KMS-11 (cell line): ENCODE measurements at regions not wholly inside any gene's neighbourhood (a gene's known extent, or its start where the extent isn't known, plus 50 kb on each side); places are given as distances from the start of the nearest gene placed in this dataset.

Experiments used
- H2AFZ ChIP-seq: fragments of 200-600 bp; sonication (generic); 2 replicates; pipeline ENCODE4 v1.6.1; 2016; ENCODE audit warnings: antibody characterized with exemption, mixed run types, low read depth
- H3K27ac ChIP-seq: fragments of 200-600 bp; sonication (generic); 2 replicates; pipeline ENCODE4 v1.6.1; 2016; ENCODE audit warnings: mild to moderate bottlenecking, mixed run types
- H3K27me3 ChIP-seq: fragments of 200-600 bp; sonication (generic); 2 replicates; pipeline ENCODE4 v1.6.1; 2017; ENCODE audit warnings: mild to moderate bottlenecking, low read depth, mixed run types, moderate library complexity; ENCODE audit not compliant: insufficient read depth
- H3K36me3 ChIP-seq: fragments of 200-600 bp; sonication (generic); 2 replicates; pipeline ENCODE4 v1.6.1; 2017; ENCODE audit warnings: mild to moderate bottlenecking, mixed run types; ENCODE audit not compliant: insufficient read depth
- H3K4me1 ChIP-seq: fragments of 200-600 bp; sonication (generic); 2 replicates; pipeline ENCODE4 v1.6.1; 2016; ENCODE audit warnings: mild to moderate bottlenecking, low read depth, mixed run types; ENCODE audit not compliant: poor library complexity, severe bottlenecking
- H3K4me2 ChIP-seq: fragments of 200-600 bp; sonication (generic); 2 replicates; pipeline ENCODE4 v1.7.0; 2016; ENCODE audit warnings: mild to moderate bottlenecking, mixed run types
- H3K4me3 ChIP-seq: fragments of 200-600 bp; sonication (generic); IDR thresholded peaks from 2 replicates; pipeline ENCODE4 v1.6.1; 2017; ENCODE audit warnings: low read depth, low read length, mixed read lengths; ENCODE audit not compliant: insufficient read depth
- H3K79me2 ChIP-seq: fragments of 200-600 bp; sonication (generic); 2 replicates; pipeline ENCODE4 v1.6.1; 2016; ENCODE audit warnings: low read depth, mixed run types; ENCODE audit not compliant: insufficient read depth
- H3K9ac ChIP-seq: fragments of 200-600 bp; sonication (generic); 2 replicates; pipeline ENCODE4 v1.6.1; 2016; ENCODE audit warnings: mild to moderate bottlenecking, mixed run types
- H4K20me1 ChIP-seq: fragments of 200-600 bp; sonication (generic); 2 replicates; pipeline ENCODE4 v1.6.1; 2016; ENCODE audit warnings: mild to moderate bottlenecking, mixed run types; ENCODE audit not compliant: insufficient read depth
- CTCF ChIP-seq: fragments of 200-600 bp; sonication (generic); conservative IDR thresholded peaks from 2 replicates; pipeline ENCODE4 v1.6.1; 2017; ENCODE audit warnings: low read depth, mild to moderate bottlenecking, antibody characterized with exemption, low read length, moderate library complexity, mixed read lengths

DNA sequence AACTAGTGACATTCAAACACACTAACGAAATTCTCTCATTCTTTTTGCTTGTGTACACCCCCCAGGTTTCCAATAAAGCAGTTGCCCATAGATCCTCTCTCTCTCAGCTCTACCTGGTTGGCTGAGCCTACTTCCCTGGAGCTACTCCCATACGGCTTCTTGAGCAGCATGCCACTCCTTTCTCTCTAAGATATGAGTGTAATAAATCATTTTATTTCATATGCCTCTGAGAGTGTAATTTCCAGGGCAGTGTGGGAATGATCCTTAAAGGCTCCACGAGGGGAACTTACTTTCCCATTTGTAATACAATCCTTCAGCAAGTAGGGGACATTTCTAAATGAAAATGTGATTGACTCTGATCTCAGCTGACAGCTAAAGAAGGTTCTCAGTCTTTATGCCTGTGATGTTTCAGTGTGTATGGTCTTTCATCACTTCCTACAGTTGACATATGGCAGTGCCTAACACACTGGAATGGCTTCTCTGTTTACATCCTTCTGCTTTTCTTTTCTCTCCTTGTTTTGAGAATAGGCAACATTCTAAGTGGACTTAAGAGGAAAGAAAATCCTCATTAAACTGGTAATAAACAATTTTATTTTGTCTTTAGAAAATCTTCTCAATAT, 1194.3 kb upstream of the CDH8 start:
- H3K4me1 ChIP-seq = no peaks in the 10 kb centered on the region
- TF ChIP-seq CTCF = no peak
- H4K20me1 ChIP-seq = no peaks in the 10 kb centered on the region
- H3K79me2 ChIP-seq = no peaks in the 10 kb centered on the region
- H2AFZ ChIP-seq = no peak overlapping the region
- no peak overlapping the region for H3K4me3 ChIP-seq
- H3K9ac ChIP-seq = no peak overlapping the region
- H3K27ac ChIP-seq = no peak overlapping the region
- H3K4me2 ChIP-seq = no peak overlapping the region
- H3K36me3 ChIP-seq = no peaks in the 10 kb centered on the region
- no peaks in the 10 kb centered on the region for H3K27me3 ChIP-seq

DNA sequence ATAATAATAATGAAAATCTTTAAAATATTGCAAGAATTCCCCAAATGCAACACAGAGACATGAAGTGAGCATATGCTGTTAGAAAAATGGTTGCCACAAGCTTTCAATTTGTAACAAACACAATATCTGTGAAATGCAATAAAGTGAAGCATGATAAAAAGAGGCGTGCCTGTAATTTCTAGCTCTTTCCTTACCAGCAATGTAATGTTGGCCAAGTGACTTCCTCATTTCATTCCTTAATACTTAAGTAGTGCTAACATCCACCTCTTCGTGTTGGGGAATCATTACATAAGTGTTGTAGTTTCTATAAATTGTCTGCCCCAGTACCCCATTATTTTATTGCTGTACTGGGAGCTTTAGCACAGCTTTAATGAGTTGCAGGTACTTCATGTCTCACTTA, 1192.0 kb upstream of the CDH8 start:
- Histone ChIP-seq H3K9ac (no peak overlapping the region), H3K27ac (no peak overlapping the region), H3K4me3 (no peak overlapping the region), H4K20me1 (no peaks in the 10 kb centered on the region), H3K4me2 (no peak overlapping the region), H3K36me3 (no peaks in the 10 kb centered on the region), H2AFZ (no peak overlapping the region), H3K79me2 (no peaks in the 10 kb centered on the region), H3K27me3 (no peaks in the 10 kb centered on the region), H3K4me1 (no peaks in the 10 kb centered on the region)
- TF ChIP-seq CTCF = no peak

DNA sequence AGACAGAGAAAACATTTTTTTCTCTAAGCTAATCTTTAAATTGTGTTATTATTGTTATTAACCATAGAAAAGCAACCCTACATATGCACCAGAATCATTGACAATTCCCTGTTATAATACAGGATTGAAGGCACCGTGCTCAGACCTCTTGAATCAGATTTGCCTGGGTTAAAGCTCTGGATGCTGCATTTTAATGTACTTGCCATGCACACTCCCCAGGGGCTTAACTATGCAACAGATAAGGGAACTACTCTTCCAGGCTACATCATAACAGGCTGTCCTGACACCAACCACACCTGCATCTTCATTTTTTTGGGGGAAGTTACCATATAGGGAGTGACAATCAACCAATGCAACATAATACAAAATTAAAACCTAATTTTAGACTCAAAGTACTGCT, 1187.6 kb upstream of the CDH8 start:
- TF ChIP-seq CTCF = no peak
- no peak overlapping the region for H3K27ac ChIP-seq
- H3K4me2 ChIP-seq = no peak overlapping the region
- no peaks in the 10 kb centered on the region for H3K79me2 ChIP-seq
- no peak overlapping the region for H3K9ac ChIP-seq
- H4K20me1 ChIP-seq = no peaks in the 10 kb centered on the region
- no peak overlapping the region for H3K4me3 ChIP-seq
- no peaks in the 10 kb centered on the region for H3K36me3 ChIP-seq
- no peaks in the 10 kb centered on the region for H3K4me1 ChIP-seq
- no peaks in the 10 kb centered on the region for H3K27me3 ChIP-seq
- H2AFZ ChIP-seq = no peak overlapping the region

GRCh38 chr16:63216696-63217423, 1180.6 kb upstream of the CDH8 start:
- Histone ChIP-seq H3K27ac (no peak overlapping the region), H3K79me2 (no peaks in the 10 kb centered on the region), H3K4me1 (no peaks in the 10 kb centered on the region), H3K36me3 (no peaks in the 10 kb centered on the region), H4K20me1 (no peaks in the 10 kb centered on the region), H3K4me3 (no peak overlapping the region), H2AFZ (no peak overlapping the region), H3K27me3 (no peaks in the 10 kb centered on the region), H3K4me2 (no peak overlapping the region), H3K9ac (no peak overlapping the region)
- TF ChIP-seq CTCF = no peak
